ENCODE measurements at regions not wholly inside any gene's neighbourhood (a gene's known extent, or its start where the extent isn't known, plus 50 kb on each side); places are given as distances from the start of the nearest gene placed in this dataset.

DNA sequence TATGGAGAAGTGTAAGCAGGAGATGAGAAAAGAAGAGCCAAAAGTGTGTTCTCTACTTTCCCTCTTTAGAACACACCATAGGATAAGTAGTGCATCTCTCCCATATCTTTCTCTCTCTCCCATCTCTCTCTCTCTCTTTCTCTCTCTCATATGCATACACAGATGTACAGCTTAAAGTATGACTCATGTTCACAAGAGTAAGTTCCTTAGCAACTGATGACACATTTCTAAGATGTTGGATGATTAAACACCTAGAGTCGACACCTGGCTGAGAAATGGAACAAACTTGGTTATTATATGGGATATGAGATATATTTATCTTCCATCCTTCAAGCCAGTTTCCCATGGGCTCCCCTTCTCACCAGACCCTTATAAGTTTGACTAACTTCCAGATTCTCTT, 113.5 kb downstream of the TMEM132E start:
- no peak for DNase-seq
